SK-N-SH treated with all-trans-retinoic acid at 6 μM for 48 hours (cell line): ENCODE measurements at regions not wholly inside any gene's neighbourhood (a gene's known extent, or its start where the extent isn't known, plus 50 kb on each side); places are given as distances from the start of the nearest gene placed in this dataset.

Experiments
- CSDC2 ChIP-seq: fragments of 250-450 bp; sonication (Bioruptor Pico); IDR thresholded peaks from 2 replicates; pipeline ENCODE4 v1.5.0; 2020; ENCODE audit warnings: mild to moderate bottlenecking, moderate library complexity
- ESRRG ChIP-seq: fragments of 250-450 bp; sonication (Bioruptor Pico); IDR thresholded peaks from 2 replicates; pipeline ENCODE4 v1.6.1; 2021; ENCODE audit warnings: mild to moderate bottlenecking
- GLIS3 ChIP-seq: fragments of 250-450 bp; sonication (Bioruptor Pico); IDR thresholded peaks from 2 replicates; pipeline ENCODE4 v1.5.0; 2020; ENCODE audit warnings: mild to moderate bottlenecking, moderate library complexity
- ISL1 ChIP-seq: fragments of 250-450 bp; sonication (Bioruptor Pico); IDR thresholded peaks from 2 replicates; pipeline ENCODE4 v2.1.2; 2022; ENCODE audit warnings: mild to moderate bottlenecking, moderate library complexity
- TF ChIP-seq, protein P1 (sequence below): fragments of 250-450 bp; sonication (Bioruptor Pico); IDR thresholded peaks from 2 replicates; pipeline ENCODE4 v1.5.1; 2020; ENCODE audit warnings: low read depth, mild to moderate bottlenecking, moderate library complexity

DNA sequence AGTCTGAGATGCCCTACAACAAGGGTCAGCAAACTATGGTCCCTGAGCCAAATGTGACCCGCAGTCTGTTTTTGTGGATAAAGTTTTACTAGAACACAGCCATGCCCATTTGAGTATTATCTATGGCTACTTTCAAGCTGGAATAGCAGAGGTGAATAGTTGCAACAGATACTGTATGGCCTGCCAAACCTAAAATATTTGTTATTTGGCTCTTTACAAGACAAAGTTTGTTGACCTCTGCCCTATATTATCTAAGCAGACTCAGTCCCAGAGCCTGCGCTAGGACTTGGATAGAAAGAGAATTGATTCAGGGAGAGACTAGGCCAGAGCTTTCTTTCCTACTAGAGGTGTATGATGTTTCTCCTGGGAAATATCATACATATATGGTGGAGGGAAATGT lies 81.7 kb upstream of the NMNAT3 start:
- TF ChIP-seq GLIS3 (no peak), CSDC2 (no peak), ISL1 (CRISPR knock-in tag) (no peak), ESRRG (CRISPR knock-in tag) (no peak)
- TF ChIP-seq, protein P1, sequence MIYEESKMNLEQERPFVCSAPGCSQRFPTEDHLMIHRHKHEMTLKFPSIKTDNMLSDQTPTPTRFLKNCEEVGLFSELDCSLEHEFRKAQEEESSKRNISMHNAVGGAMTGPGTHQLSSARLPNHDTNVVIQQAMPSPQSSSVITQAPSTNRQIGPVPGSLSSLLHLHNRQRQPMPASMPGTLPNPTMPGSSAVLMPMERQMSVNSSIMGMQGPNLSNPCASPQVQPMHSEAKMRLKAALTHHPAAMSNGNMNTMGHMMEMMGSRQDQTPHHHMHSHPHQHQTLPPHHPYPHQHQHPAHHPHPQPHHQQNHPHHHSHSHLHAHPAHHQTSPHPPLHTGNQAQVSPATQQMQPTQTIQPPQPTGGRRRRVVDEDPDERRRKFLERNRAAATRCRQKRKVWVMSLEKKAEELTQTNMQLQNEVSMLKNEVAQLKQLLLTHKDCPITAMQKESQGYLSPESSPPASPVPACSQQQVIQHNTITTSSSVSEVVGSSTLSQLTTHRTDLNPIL (CRISPR knock-in tag): no peak
